Aorta (tissue), 5 donors: ENCODE measurements at regions not wholly inside any gene's neighbourhood (a gene's known extent, or its start where the extent isn't known, plus 50 kb on each side); places are given as distances from the start of the nearest gene placed in this dataset.

Source experiments
- ATAC-seq: fragments of 200-7000 bp; cut with Tn5 transposase; one replicate; pipeline ENCODE4 v1.9.1; 2022; ENCODE audit warnings: moderate library complexity; ENCODE audit not compliant: low FRiP score
- DNase-seq, 2 donors: peaks; one replicate each; pipeline ENCODE4 v3.0.0-alpha.2; 2020
- H3K27ac ChIP-seq, 2 donors: one replicate each; pipeline ENCODE4 v1.5.1; 2013; ENCODE audit warnings: low read length in 2 of 2, mild to moderate bottlenecking in 2 of 2, moderate library complexity in 2 of 2, control low read depth in 1 of 2, inconsistent platforms in 1 of 2, low read depth in 1 of 2
- H3K27me3 ChIP-seq, 2 donors: one replicate each; pipeline ENCODE4 v1.6.1; 2013; ENCODE audit warnings: control low read depth in 1 of 2, low read length in 1 of 2, mild to moderate bottlenecking in 1 of 2, moderate library complexity in 1 of 2; ENCODE audit not compliant: insufficient read depth in 2 of 2, control insufficient read depth in 1 of 2
- H3K36me3 ChIP-seq, 2 donors: one replicate each; pipeline ENCODE4 v1.6.1; 2013; ENCODE audit warnings: control low read depth in 1 of 2, low read length in 1 of 2, mild to moderate bottlenecking in 1 of 2; ENCODE audit not compliant: insufficient read depth in 2 of 2, control insufficient read depth in 1 of 2
- H3K4me1 ChIP-seq, 2 donors: one replicate each; pipeline ENCODE4 v1.6.1; 2013; ENCODE audit warnings: low read length in 2 of 2, control low read depth in 1 of 2, mild to moderate bottlenecking in 1 of 2, moderate library complexity in 1 of 2; ENCODE audit not compliant: insufficient read depth in 2 of 2, control insufficient read depth in 1 of 2
- H3K4me3 ChIP-seq, 2 donors: one replicate each; pipeline ENCODE4 v1.5.1; 2013; ENCODE audit warnings: low read length in 2 of 2, control low read depth in 1 of 2, mild to moderate bottlenecking in 1 of 2
- H3K9me3 ChIP-seq: one replicate; pipeline ENCODE4 v1.6.1; 2013; ENCODE audit warnings: mild to moderate bottlenecking, low read length; ENCODE audit not compliant: control insufficient read depth
- WGBS, 2 donors: extraction: QIAGEN DNeasy Blood & Tissue Kit; methylation state at CpG; one replicate each; pipeline ENCODE4 v1.1.7; 2013; 5-methylcytosine and 5-hydroxymethylcytosine counted together
- intact Hi-C, 2 donors: fragments of 100-400 bp; cut with DNase I; formaldehyde crosslinking; loops; one replicate each; pipeline versions ENCODE4 v1.14.2 to v1.15.0; 2022
- donor health status: healthy with polysubstance abuse.
- donor health status: Bipolar disorder and iron deficiency.
- donor health status: DM: no; HTN: no; CAD: no.
- donor health status: DM: no; HTN: no; CAD: no.
- donor health status: DM: yes; HTN: yes; CAD: no.

DNA sequence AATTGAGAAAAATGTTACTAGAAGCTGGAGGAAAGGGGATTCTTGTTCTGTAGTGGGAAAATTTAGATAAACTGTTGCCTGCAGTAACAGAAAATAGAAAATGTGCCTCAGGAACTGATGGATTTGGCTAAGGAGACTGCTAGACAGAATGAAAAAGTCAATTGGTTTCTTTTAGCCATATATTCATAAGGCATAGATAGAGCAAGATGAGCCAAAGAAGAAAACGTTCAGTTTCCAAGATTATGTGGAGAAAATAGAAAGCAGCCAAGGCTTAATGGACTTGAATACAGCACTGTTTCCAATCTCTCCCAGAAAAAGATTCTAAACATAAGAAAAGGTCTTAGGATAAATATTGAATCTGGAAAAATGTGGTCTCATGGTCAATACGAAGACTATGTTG lies 115.1 kb upstream of the TCF21 start:
- Histone ChIP-seq H3K9me3 (no peaks in the 10 kb centered on the region), H3K36me3 (no peaks in the 10 kb centered on the region), H3K27me3 (no peaks in the 10 kb centered on the region), H3K4me3 (no peak overlapping the region), H3K4me1 (no peaks in the 10 kb centered on the region), H3K27ac (no peak overlapping the region)
- WGBS, 2 donors: 8 to 11% methylated on average over 2 of the region's 2 CpGs
- ATAC-seq: no peak
- DNase-seq: no peak
- intact Hi-C loops: no loop called here

- Histone ChIP-seq H3K4me1 (no peaks in the 10 kb centered on the region), H3K36me3 (no peaks in the 10 kb centered on the region), H3K27ac (no peak overlapping the region), H3K9me3 (no peaks in the 10 kb centered on the region), H3K27me3 (no peaks in the 10 kb centered on the region), H3K4me3 (no peak overlapping the region)
- no peak for ATAC-seq
- no peak for DNase-seq
- WGBS, 2 donors: 97 to 98% methylated on average over 2 of the region's 2 CpGs
- intact Hi-C loops: no loop called here
Observed at GRCh38 chr6:133774356-133774755, 114.6 kb upstream of the TCF21 start.

- ATAC-seq (peak; percentile 90), DNase-seq (no peak)
- no peak overlapping the region for H3K27ac ChIP-seq
- H3K4me3 ChIP-seq: no peak overlapping the region
- H3K27me3 ChIP-seq: no peaks in the 10 kb centered on the region
- intact Hi-C loops: no loop called here
- 5 to 6% methylated on average over 2 of the region's 2 CpGs for WGBS, 2 donors
- no peaks in the 10 kb centered on the region for H3K9me3 ChIP-seq
- H3K4me1 ChIP-seq: no peaks in the 10 kb centered on the region
- H3K36me3 ChIP-seq: no peaks in the 10 kb centered on the region
Observed at GRCh38 chr6:133778414-133779130, 110.3 kb upstream of the TCF21 start.

DNA sequence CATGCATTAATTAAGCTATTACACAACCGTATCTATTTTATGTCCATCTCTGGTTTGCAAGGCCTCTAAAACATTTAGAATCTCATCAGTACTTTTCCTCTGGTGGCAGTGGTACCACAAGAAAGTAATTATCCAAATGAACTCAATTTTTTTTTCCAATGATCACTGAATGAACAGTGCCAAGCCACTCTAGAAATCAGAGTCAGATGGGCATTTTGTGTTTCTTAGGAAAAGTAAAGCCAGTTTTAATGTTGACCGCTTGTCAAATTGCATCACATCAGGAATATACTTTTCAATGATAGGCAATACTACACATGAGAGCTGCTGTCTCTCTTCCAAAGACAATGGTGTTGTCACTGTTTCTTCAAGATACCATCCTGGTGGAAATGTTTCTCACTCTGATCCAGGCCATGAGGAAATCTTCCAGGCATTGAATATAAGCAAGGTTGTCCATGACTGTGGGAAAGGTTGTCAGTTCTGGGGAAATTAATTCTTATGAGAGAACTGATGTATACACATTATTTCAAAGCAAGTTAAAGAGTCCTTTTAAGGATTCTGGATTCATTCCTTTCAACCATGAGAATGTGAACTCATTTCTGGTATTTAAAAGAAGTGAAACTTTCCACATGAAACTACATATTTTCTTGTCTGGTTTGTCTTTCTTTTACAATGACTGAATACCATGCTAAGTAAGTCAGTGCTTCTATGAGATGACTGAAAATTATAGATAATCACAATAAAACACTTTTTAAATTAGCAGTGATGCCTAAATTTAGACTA lies 108.8 kb upstream of the TCF21 start:
- 92% methylated on average over 2 of the region's 2 CpGs for WGBS, 2 donors
- no peak overlapping the region for H3K27ac ChIP-seq

DNA sequence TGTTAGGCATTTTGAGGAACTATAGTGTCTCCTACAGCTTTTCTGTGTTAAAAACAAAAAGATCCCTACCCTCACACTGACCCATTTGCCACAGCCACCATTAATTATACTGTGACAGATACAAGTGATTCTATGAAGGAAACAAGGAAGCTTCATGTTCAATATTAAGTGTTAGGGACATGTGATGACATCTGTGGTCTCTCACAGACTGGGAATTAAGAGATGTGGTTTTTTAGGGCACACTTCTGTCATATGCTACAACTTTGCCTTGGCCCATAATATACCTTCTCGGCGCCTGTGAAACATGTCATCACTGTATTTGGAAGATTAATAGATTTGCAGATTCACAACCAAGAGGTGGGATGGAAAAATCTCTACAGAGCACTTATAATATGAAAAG lies 102.9 kb upstream of the TCF21 start:
- DNase-seq (no peak), ATAC-seq (no peak)
- H3K4me1 ChIP-seq: peaks cover 0 to 4% of the 10 kb centered on the region in 2 donors
- no peak overlapping the region for H3K4me3 ChIP-seq
- no peaks in the 10 kb centered on the region for H3K27me3 ChIP-seq
- intact Hi-C loops: no loop called here
- H3K27ac ChIP-seq: no peak overlapping the region
- 68 to 84% methylated on average over 2 of the region's 2 CpGs for WGBS, 2 donors
- H3K9me3 ChIP-seq: no peaks in the 10 kb centered on the region
- no peaks in the 10 kb centered on the region for H3K36me3 ChIP-seq

More for the DNA sequence above, 108.8 kb upstream of the TCF21 start:
- ATAC-seq (no peak), DNase-seq (no peak)
- no peak overlapping the region for H3K4me3 ChIP-seq
- no peaks in the 10 kb centered on the region for H3K27me3 ChIP-seq
- no peaks in the 10 kb centered on the region for H3K9me3 ChIP-seq
- intact Hi-C loops: no loop called here
- no peaks in the 10 kb centered on the region for H3K4me1 ChIP-seq
- H3K36me3 ChIP-seq: no peaks in the 10 kb centered on the region

DNA sequence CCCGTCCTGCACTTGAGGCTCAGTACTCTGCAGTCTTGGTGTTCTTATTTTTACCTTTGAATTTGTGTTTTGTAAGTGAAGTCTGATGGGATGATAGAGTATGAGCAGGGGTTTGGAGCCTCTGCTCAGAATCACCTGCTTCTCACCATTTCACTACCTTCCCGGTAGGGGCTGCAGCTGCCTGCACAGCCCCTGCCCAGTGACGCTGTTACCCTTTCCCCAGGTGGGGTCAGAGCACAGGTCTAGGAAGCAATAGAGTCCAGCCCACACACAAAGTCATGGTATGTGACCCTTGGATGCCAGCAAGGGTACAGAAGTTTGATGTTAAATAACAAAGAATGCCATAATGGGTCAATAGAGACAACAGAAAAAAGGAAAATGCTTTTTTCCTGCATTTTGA lies 101.8 kb upstream of the TCF21 start:
- Histone ChIP-seq H3K36me3 (no peaks in the 10 kb centered on the region), H3K27ac (no peak overlapping the region), H3K4me1 (peaks cover 2 to 4% of the 10 kb centered on the region in 2 donors), H3K27me3 (no peaks in the 10 kb centered on the region), H3K9me3 (no peaks in the 10 kb centered on the region), H3K4me3 (no peak overlapping the region)
- ATAC-seq (no peak), DNase-seq (no peak)
- 93 to 100% methylated on average over 3 of the region's 3 CpGs for WGBS, 2 donors
- intact Hi-C loops: no loop called here

DNA sequence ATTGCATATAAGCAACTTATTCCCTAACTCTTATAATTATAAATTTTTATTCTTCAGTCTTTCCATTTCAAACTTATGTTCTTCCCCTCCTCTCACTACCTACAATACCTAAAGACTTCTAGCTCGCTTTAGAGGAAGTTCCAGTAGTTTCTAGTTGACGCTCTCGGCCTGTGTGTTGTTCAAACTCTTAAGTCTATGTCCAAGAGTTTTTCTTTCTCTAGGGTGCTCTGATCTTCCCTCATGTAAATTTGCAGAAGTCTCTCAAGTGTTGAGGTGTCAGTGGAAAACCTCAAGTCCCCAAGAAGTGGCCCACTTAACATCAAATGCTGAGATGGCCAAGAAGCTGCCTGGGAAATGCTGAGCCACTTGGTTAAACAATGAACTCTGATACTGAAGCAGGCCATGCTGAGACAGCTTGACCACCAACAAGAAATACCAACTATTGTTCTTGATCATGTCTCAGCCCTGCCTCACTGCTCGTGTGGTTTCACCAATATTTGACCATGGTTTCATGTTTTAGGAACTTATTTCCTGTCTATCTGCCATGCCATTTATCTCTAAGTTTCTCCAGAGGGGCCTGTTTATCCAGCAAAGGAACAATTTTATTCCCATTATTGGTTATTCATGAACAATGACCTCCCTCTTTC lies 100.9 kb upstream of the TCF21 start:
- H3K4me3 ChIP-seq: no peak overlapping the region
- ATAC-seq (no peak), DNase-seq (no peak)
- intact Hi-C loops: no loop called here
- H3K27me3 ChIP-seq: no peaks in the 10 kb centered on the region
- H3K9me3 ChIP-seq: no peaks in the 10 kb centered on the region
- H3K36me3 ChIP-seq: no peaks in the 10 kb centered on the region
- peaks cover 2 to 4% of the 10 kb centered on the region in 2 donors for H3K4me1 ChIP-seq
- no peak overlapping the region for H3K27ac ChIP-seq
- 96 to 97% methylated on average over 4 of the region's 4 CpGs for WGBS, 2 donors

- DNase-seq (no peak), ATAC-seq (no peak)
- intact Hi-C loops: no loop called here
- no peaks in the 10 kb centered on the region for H3K36me3 ChIP-seq
- 92% methylated on average over 3 of the region's 3 CpGs for WGBS, 2 donors
- H3K9me3 ChIP-seq: no peaks in the 10 kb centered on the region
- no peak overlapping the region for H3K27ac ChIP-seq
- H3K27me3 ChIP-seq: no peaks in the 10 kb centered on the region
- H3K4me3 ChIP-seq: no peak overlapping the region
- peaks cover 2 to 4% of the 10 kb centered on the region in 2 donors for H3K4me1 ChIP-seq
Observed at GRCh38 chr6:133788556-133788955, 100.4 kb upstream of the TCF21 start.
